Stimulated activated CD4-positive, alpha-beta T cell treated with anti-CD3 and anti-CD28 coated beads, Interleukin-2, amount 100 ng/mL, for 4 hours (primary cell): ENCODE measurements at regions not wholly inside any gene's neighbourhood (a gene's known extent, or its start where the extent isn't known, plus 50 kb on each side); places are given as distances from the start of the nearest gene placed in this dataset.

Experiments used
- DNase-seq: peaks from one replicate; pipeline ENCODE4 v3.0.0-alpha.2; 2020; ENCODE audit warnings: low read depth

DNA sequence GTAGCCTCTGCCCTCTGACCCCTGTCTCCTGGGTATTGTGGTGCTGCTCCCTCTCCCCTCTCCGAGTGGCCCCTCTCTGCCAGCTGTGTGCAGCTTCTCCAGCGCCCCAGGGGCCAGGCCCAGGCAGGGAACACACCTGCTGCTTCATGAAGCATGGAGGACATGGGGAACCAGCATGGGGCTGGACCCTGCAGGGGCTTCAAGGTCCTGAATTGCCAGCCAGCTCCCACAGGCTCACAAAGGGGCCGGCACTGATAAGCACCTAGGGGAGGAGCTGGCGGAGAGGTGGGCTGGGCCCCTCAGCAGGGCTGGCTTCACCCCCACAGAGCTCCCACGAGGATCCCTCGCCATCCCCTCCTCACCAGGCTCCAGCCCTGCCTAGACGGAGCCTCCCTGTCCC, 77.4 kb upstream of the GPC1 start:
- DNase-seq: no peak

DNA sequence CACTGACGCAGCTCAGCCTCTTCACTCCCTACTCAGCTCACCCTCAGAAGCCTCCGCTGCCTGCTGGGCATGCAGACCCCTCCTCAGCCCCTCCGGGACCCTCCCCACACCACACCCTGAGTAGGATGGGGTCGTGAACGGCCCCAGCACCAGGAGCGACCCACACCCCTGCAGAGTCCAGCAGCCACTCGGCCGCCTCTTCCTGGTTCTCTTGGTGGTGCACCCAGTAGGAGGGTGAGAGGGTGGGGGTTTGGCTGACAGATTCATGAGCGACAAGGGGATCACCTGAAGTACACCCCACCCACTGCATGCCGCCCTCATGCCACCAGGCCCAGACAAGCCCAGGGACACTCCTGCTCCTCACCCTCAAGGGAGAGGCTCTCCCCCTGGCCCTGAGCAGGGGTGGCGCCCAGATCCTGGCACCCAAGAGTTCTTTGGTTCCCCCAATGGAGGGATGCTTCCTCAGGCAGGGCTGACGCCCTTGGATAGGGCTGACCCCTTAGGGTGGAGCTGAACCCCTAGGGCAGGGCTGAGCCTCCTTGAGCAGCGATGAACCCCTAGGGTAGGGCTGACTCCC, 76.6 kb upstream of the GPC1 start:
- DNase-seq: no peak

DNA sequence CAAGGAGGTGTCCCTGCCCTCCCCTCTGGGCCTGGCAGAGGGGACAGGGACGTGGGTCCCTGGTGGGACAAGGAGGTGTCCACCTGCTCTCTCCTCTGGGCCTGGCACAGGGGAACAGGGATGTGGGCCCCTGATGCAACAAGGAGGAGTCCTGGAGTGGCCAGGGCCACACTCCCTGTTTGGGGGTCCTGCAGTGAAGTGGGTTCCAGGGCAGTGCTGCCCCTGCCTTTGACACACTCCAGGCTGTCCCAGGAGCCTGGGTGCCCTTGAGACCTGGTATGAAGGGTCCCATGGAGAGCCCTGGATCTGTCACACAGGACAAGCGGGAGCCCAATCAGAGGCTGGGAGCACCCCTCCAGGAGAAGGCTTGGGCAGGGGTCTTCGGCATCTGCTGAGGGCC, 75.8 kb upstream of the GPC1 start:
- DNase-seq: no peak

DNA sequence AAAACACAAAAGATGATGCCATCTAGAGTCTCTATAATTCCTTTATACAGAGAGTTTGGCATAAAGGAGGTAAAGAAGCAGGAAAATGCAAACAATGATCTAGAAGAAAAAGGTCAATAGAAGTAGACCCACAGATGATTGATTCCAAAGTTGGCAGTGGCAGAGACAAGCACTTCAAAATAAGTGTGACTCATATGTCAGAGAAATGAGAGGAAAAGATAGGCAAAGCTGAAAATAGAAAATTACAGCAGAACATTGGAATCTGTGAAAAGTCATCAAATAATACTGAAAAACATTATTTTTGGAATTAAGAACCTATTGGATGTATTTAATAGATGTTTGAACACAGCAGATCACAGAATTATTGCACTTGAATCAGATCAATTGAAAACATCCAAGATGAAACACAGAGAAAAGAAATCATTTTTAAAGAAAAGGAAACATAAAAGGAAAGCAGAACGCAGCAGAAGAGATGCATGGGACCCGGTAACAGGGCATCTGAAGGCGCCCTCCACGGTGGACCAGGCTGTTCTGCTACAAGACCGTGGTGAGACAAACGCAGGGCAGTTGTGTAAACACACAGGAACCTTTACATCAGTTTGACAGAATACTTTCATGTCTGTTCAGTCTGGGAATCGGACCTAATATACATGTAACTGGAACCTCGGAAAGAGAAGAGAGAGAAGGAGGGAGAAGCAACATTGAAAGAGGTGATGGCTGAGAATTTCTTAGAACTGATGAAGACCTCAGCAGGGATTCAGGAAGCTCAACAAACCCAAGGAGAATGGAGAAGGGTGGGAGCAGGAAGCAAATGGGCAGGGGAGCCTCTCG, 74.6 kb upstream of the GPC1 start:
- no peak for DNase-seq

DNA sequence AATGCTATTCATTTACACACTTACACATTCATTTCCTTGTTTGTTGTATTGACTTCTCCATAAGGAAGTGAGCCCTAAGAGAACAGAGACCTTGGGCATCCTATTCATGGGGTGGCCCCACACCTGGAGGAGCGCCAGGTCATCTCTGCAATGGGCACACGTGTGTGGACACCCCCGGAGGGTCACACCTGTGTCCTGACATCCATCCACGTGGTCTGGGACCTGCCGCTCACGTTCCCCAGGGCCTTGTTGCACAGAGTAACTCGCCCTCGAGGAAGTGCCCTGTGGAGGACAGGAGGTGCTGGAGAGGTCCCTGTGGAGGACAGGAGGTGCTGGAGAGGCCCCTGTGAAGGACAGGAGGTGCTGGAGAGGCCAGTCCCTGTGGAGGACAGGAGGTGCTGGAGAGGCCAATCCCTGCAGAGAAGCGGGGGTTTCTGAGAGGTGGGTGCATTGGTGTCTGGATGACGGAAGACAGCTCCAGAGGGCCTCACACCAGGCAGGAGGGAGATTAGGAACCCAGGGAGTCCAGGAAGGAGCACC, 73.2 kb upstream of the GPC1 start:
- DNase-seq: no peak

DNA sequence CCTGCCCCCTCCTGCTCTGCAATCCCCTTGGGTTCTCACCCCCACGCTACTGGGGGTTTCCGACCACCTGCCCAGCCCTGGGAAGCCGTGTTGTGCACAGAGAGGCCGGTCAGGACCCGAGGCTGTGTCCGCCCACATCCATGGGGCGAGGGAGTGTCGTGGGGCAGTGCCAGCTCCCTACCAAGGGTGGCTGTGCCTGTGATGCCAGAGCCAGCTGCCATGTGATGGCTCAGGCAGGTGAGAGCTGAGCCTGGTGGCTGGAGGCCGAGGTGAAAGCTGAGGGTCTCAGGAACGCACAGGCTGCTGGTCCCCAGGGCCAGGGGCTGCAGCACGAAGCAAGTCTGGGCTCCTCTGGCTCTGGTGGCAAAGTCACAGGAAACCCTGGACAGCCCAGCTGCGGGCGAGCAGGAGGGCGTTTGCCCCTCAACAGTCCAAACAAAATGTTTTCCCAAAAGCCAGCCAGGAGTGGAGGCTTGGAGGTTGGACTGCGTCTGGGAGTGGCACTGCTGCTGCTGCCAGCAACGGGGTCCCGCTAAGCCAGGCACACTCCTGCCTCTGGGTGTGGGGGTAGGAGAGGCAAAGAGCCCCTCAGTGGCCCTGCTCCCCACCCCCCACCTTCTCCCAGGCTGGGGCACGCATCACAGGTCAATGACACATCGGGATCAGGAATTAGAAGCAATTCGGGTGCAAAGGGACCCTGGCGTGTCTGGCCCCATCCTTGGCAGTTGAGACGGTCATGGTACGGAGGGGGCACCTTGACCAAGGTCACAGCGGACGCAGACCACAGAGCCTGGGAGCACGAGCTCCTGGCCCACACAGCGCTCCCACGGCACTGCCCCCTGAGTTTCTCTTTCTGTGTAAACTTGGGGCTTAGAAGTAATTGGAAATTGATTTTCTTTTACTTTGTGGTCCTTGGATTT, 72.4 kb upstream of the GPC1 start:
- DNase-seq: no peak

DNA sequence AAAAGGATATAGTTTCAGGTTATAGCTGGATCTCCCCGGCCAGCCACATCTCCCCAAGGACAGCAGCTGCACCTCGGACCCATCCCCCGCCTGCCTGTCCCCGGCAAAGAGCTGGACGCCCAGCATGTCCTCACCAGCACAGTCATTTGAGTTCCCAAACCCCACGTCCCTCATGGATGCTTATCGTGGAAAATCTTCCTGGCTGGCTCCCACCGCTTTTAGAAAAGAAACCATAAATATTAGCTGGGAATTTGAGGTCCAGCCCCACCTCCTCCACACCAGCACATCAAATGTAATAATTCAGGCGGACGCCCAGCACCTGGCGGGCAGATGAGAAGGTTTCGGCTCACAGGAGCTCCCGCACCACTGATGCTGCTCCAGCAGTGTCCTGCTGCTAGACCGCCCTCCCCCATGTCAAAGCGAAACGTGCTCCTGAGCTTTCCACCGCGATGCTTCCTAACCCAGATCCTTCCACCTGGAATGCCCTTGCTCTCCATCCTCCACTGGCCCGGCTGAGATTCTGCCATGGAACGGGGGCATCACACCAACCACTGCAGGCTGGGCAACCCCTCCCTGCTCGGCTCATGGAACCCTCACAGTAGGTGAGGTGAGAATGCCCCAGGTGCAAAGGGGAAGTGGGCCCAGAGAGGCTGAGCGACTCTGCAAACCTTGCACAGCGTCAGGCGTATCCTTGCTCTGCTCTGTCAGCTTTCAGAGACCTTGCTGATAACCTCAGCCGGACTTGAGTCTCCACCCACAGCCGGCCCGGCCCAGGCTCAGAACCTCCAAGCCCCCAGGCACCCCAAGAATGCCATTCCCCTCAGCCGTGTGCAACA, 71.5 kb upstream of the GPC1 start:
- no peak for DNase-seq

DNA sequence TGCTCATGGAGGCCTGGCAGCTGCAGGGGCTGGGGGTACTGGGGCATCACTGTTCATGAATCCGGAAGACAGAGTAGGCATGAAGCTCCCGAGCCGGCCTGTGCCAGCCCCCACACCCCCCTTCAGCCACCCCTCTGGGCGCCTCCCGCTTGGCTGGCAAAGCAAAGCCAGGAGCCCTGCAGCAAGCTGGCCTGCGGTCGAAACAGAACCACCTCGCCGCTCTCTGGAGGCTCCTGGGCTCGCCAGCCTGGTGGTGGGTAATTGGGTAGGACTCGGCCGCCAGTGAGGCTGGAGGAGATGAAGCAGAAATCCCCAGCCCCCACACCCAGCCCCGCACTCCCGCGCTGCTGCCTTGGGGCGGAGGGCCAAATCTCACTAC, 70.9 kb upstream of the GPC1 start:
- DNase-seq: no peak

DNA sequence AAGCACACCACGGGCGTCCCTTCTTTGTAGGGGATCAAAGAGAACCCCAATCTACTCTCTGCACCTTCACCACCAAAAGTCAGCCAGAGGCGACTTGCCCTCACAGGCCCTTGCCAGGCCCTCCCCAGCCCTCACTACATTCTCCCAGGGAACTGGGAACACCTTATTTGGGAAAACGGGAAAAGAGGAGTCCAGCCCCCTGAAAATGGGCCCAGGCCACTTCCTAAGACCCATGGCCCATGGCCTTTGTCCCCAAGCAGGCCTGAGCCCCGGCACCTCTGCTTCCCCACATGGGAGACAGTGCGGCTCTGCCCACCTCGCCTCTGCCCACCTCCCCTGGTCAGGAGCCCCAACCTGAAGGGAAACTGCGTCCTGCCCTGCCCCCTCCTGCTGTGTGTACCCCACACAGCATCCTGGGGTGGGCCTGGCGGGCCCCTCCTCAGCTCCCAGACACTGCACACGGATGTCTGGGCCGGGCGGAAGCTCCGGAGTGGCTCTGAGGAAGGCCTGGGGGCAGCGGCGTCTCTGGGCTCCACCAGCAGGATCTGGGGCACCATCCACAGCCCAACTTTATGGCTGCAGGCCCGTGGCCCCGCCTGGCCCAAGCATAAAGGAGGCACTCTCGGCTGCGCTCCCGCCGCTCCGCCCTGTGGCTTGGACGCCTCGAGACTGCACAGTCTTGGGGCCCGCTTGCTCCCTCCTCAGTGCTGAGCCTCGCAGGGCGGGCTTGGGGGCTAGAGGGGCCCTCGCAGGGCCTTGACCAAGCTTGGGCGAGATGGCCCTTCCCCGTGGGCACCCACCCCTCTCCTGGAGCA, 70.3 kb upstream of the GPC1 start:
- DNase-seq: no peak

DNA sequence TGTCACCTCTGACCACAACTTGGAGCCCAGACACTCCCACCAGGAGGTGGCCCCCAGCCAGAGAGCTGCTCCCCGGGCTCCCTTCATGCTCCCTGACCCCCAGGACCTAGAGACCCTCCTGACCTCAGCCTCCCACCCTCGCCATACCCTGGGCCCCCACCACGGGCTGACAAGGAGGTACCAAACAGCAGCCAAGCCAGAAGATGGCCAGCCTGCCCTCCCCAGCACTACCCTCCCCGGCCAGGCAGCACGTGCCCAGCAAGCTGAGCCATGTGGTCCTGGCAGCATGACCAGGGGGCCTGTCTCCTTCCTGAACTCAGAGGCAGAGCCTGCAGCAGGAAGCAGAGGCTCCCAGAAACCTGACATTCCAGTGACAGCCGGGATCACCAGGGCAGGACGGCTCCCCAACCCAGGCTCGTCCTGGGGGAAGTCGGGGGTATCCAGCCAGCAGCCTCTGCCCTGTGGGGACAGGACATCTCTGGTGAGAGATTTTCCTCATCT, 69.4 kb upstream of the GPC1 start:
- no peak for DNase-seq

DNA sequence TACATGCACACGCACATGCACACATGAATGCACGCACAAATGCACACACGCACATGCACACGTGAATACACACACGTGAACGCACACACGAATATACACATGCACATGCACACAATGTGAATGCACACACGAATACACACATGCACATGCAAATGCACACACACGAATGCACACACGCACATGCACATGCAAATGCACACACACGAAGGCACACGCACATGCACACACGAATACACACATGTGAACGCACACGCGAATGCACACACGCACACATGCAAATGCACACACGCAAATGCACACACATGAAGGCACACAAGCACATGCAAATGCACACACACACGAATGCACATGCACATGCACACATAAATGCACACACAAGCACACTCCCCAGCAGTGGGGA, 68.6 kb upstream of the GPC1 start:
- DNase-seq: no peak

DNA sequence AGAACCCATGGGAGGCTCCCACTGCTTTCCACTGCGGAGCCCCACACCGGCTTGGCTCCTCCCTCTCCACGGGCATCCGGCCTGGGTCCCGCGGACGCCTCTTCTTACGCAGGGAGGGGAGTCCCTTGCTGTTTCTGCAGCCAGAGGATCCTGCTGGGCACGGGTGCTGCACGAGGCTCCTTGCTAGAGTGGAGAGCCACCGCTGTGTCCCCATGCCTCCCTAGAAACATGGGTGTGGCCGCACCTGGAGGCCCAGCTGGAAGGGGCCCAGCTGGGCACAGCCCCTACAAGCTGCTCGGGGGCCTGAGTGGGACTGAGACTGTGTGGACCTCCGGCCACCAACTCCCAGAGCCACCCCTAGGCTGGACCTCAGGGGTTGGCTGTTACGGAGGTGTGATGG, 67.7 kb upstream of the GPC1 start:
- no peak for DNase-seq

DNA sequence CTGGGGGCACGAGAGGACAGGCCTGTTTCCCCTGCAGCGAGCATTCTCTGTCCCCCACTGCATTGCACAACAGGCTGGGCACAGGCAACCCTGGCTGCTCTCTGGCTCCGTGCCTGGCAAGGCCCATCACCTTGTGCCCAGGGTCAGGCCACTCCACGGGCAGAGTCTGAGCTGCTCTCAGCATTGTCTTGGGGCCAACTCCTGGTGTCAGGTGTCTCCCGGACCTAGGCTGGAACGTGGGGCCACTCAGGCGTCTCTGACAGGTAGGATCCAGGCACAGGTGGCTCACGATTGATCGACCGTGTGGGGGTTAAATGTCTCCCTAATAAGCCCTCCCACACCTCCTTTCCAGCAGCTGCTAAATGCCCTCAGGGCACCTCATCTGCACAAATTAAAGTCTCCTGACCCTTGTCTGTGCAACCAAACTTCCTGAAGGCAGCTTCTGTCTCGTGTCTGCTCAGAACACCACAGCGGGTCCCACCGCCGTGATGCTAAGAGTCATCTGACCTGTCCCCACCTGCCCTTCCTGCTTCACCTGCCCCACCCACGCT, 66.6 kb upstream of the GPC1 start:
- no peak for DNase-seq

DNA sequence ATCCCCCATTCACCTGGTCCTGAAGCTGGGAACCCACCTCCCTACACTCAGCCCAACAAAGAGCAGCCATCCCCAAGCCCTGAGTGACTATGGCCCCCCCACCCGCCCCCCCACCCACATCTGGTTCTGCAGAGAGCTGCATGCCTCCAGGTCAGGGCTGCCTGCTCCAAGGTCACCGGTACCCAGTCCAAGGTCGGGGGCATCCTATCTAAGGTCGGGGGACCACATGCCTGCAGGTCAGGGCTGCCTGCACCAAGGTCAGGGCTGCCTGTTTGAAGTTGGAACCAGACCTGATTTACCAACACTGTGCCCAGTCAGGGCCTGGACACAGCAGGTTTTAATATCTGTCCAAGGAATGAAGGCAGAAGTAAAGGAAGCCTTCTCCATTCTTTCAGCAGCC, 66.1 kb upstream of the GPC1 start:
- DNase-seq: no peak

DNA sequence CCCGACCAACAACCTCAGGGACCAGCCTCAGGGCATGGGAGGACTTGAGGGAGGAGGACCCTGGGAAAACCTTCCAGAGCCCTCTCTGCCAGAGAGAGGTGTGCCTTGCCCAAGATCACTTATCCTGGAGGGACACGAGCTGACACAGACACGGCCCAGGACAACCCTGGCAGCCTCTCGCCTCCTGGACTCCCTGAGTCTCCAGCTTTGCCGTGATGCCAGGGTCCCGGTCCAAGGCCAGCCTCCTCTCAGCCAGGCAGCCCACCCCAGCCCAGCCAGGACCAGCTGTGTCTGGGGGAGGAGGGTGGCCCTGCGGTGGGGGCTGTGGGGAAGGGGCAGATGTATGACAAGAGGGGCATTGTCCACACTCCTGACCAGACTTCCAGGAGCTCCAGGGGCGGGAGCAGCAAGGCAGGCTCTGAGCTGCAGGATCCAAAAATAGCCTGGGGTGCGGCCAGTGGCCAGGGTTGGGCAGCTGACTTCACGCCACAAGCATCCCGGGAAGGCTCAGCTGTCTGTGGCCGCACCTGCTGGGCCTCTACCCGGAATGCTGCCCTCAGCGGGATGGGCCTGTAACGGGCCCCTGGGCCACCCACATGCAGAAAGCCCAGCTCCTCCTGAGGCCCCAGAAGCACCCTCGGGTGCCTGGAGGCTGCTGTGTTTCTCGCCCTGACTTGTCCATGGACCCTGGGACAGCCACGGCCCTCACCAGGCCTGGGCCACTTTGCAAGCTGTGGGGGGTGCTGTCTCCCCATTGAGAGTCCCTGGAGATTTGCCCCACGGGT, 65.5 kb upstream of the GPC1 start:
- no peak for DNase-seq

DNA sequence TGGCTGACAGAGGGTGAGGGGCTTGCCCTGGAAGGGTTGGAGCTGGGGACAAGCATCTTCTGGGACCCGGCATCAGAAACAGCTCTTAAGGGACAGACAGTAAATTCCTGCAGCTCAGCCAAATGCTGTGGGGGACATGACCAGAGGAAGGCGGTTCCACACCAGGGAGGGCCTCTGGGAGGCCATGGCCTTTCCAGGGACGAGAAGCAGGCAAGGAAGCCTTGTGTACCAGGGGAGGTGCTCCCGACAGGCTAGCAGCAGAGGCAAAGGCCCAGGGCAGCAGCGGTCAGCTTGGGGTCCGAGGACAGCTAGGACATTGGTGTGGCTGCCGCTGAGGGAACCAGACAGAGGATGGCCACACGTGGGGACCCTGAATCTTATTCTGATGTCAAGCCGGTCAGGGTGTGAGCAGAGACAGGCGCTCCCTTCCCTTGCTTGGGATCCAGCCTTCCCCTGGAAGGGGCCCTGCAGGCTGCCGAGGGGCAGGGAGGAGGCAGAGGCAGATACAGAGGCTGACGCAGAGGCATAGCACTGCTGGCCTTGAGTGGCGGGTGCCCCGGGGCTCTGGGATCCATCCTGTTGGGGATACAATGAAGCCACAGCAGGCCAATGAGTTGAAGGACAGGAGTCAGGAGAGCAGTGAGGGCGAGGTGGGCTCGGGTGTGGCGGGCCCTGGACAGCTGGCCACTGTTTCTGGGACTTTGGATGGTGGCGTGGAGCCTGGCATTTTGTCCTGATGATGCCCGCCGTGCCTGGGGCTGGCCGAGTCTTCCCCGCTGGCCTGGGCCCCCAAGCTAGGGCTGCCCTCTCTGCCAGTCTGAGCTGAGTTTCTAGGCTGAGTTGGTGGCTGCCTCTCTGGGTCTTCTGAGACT, 64.1 kb upstream of the GPC1 start:
- no peak for DNase-seq

DNA sequence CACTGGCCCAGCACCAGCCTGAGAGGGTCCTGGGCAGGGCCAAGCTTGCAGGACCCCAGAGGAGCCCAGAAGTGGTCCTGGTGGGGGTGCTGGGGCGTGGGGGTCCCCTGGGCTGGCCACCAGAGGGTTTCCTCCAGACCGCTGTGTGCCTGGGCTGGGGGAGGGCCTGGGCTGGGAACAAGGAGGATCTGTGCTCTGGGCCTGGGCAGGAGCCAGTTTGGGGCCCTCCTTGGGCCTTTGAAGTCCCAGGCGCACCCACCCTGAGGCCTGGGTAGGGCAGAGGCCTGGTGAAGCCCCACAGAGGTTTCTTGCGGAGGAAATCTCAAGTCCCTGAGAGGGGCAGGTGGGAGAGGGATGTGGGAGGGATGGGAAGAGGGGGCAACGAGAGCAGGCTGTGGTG, 63.4 kb upstream of the GPC1 start:
- no peak for DNase-seq

DNA sequence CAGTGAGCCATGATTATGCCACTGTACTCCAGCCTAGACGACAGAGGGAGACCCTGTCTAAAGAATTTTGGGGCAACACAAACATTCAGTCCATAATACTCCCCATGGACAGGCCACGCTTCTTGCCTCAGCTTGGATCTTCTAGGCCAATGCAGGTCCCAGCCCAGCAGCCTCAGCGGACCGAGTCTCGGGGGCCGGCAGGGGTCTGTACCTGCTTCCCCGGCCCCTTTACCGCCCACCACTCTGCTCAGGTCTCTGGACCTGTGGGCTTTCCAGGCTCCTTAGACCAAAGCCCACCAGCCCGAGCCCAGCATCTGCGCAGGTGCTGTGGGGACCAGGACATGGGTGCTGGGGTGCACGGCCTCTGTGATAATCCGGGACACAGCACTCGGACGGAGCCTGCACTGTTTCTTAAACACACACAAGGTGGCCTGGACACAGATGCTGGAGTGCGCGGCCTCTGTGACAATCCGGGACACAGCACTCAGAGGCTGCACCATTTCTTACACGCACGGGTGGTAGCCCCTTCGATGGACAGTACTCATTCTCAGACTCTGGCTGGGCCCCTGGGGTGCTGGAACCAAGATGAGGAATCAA, 62.1 kb upstream of the GPC1 start:
- DNase-seq: no peak
